NB4 (cell line): ENCODE measurements at regions not wholly inside any gene's neighbourhood (a gene's known extent, or its start where the extent isn't known, plus 50 kb on each side); places are given as distances from the start of the nearest gene placed in this dataset.

Experiments
- CTCF ChIP-seq: IDR thresholded peaks from one replicate; pipeline ENCODE4 v1.5.1; 2012; ENCODE audit warnings: low read depth, low read length
- MAX ChIP-seq: IDR thresholded peaks from 2 replicates; pipeline ENCODE4 v1.6.1; 2011; ENCODE audit warnings: low read depth, low read length
- POLR2A ChIP-seq: IDR thresholded peaks from 2 replicates; pipeline ENCODE4 v1.6.1; 2011; ENCODE audit warnings: mild to moderate bottlenecking; ENCODE audit not compliant: insufficient read length; ENCODE audit errors: extremely low read depth

- TF ChIP-seq CTCF: no peak
- no peak for TF ChIP-seq MAX
- TF ChIP-seq POLR2A: no peak
Measured at GRCh38 chr2:163888591-163888990, 152.8 kb upstream of the FIGN start.
